ENCODE measurements at regions not wholly inside any gene's neighbourhood (a gene's known extent, or its start where the extent isn't known, plus 50 kb on each side); places are given as distances from the start of the nearest gene placed in this dataset.
A peak's percentile ranks its signal among the peaks of the same experiment; 100 is the strongest.

DNA sequence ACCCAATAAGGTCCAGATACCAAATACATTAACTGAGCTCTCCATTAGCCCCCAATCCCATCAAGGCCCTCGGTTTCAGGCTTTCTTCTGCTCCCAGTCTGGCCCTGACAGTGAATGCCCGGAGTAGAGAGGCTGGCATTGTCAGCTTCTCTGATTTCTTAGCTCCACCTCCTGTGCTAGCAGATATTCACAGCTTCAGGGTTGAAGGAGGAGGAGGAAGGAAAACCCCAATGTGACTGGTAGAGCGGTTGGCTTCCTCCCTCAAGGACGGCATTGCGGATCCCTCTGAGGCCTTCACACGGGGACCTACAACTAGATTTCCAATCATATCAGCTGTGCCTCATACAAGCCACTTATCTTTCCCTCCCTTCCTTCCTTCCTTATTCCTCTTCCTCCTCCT lies 164.1 kb upstream of the SYNDIG1 start:
- Mint-ChIP-seq H3K4me3 (no peak overlapping the region), H3K27me3 (peaks cover 27 to 36% (median 28%) of the 10 kb centered on the region in 3 donors), H3K27ac (no peak overlapping the region), H3K4me1 (no peaks in the 10 kb centered on the region), H3K36me3 (no peaks in the 10 kb centered on the region), H3K9me3 (no peaks in the 10 kb centered on the region)
- no peak for ATAC-seq (ENCODE audit: low read depth in 2 of 2)
- DNase-seq, result no peak

DNA sequence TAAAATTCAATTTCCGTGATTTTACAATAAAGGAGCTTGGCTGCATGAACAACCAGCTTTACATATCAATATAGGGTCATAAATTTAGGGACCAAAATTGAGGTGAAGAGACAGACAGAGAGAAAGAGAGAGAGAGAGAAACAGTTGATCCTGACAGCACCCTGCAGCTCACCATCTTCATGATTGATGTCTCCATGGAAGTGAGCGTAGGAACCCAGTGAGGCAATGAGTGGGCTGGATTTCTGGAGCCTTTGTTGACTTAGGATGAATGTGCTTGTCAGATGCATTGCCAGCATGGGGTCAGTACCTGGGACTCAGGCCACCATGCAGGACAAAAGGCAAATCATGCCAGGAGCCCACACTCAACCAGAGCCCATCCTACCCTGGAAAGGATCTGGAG lies 165.1 kb upstream of the SYNDIG1 start:
- Mint-ChIP-seq H3K4me1 (no peaks in the 10 kb centered on the region), H3K36me3 (no peaks in the 10 kb centered on the region), H3K27me3 (peaks cover 28 to 43% (median 38%) of the 10 kb centered on the region in 3 donors), H3K9me3 (no peaks in the 10 kb centered on the region), H3K4me3 (no peak overlapping the region), H3K27ac (no peak overlapping the region)
- ATAC-seq (ENCODE audit: low read depth in 2 of 2) (no peak), DNase-seq (no peak)

- Mint-ChIP-seq H3K4me1 (no peaks in the 10 kb centered on the region), H3K27me3 (peaks cover 33 to 43% (median 38%) of the 10 kb centered on the region in 3 donors), H3K27ac (no peak overlapping the region), H3K9me3 (no peaks in the 10 kb centered on the region), H3K36me3 (no peaks in the 10 kb centered on the region), H3K4me3 (no peak overlapping the region)
- DNase-seq (no peak), ATAC-seq (ENCODE audit: low read depth in 2 of 2) (no peak)
Measured at GRCh38 chr20:24303393-24304170, 165.8 kb upstream of the SYNDIG1 start.

DNA sequence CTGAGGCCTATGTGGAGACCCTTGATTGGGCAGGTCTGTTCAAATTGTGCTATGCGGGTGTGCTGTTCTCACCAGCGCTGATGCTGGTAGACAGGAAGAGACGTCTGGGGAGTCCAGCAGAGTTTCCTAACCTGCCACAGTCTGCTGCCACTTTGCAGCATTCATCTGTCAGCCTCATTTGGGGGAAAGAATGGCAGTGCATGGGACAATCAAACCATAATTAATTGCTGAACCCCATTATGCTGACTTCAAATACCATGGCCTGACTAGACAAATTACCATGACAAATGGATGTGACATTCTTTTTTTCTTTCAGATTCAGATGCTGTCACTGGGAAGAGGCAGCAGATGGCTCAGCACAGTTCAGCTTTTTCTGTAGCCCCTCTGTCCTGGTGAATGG lies 171.4 kb upstream of the SYNDIG1 start:
- H3K27me3 Mint-ChIP-seq, result peaks cover 28 to 34% (median 28%) of the 10 kb centered on the region in 3 donors
- no peaks in the 10 kb centered on the region for H3K9me3 Mint-ChIP-seq
- DNase-seq (no peak), ATAC-seq (ENCODE audit: low read depth in 2 of 2) (no peak)
- no peaks in the 10 kb centered on the region for H3K36me3 Mint-ChIP-seq
- no peaks in the 10 kb centered on the region for H3K4me1 Mint-ChIP-seq
- H3K4me3 Mint-ChIP-seq, result no peak overlapping the region
- H3K27ac Mint-ChIP-seq, result no peak overlapping the region

DNA sequence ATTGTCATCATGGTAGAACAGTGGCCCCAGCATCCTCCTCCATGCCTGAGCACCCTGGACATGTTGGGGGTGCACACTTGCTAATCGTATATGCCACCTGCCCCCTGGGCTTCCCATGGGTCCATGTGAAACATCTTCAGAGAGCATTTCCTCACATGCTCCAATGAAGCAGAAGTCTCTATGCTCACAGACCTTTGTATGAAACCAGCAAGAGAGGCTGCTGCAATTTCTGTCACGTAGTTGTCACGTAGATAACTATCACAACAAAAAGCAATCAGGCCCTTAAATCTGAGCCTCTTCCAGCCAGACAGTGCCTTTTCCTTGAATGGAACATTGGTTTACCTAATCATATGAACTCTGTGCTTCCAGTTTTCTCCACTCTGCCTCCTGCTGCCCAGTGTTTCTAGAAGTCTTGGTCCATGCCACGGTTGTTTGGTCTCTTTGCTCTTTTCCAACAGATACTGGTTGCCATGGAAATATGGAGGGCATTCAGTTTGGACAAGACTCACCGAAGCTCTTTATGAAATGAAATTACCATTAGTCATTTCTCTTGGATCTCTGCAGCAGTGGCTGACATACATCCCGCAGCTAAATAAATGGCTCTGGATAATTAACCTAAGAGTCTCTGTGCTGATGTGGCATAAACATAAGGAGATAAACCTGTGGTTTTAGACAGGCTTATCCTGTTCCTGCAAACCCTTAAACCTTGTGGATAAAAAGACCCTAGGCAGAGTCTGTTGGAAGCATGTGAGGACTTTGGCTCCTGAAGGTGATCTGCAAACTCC lies 172.8 kb upstream of the SYNDIG1 start:
- peaks cover 0 to 2% (median under 1%) of the 10 kb centered on the region in 3 donors for H3K4me1 Mint-ChIP-seq
- H3K27me3 Mint-ChIP-seq, result peaks cover 19 to 24% (median 22%) of the 10 kb centered on the region in 3 donors
- peak overlapping the region in 1 of 8 donors; percentile 22 for H3K4me3 Mint-ChIP-seq
- H3K36me3 Mint-ChIP-seq, result no peaks in the 10 kb centered on the region
- peak overlapping the region in 2 of 6 donors; percentile 11 to 57 for H3K27ac Mint-ChIP-seq
- H3K9me3 Mint-ChIP-seq, result no peaks in the 10 kb centered on the region
- DNase-seq (no peak), ATAC-seq (ENCODE audit: low read depth in 2 of 2) (no peak)

- no peak overlapping the region for H3K27ac Mint-ChIP-seq
- H3K4me3 Mint-ChIP-seq, result no peak overlapping the region
- peaks cover 4 to 14% (median 8%) of the 10 kb centered on the region in 3 donors for H3K27me3 Mint-ChIP-seq
- ATAC-seq (ENCODE audit: low read depth in 2 of 2) (no peak), DNase-seq (no peak)
- peaks cover 0 to 4% (median 2%) of the 10 kb centered on the region in 7 donors for H3K9me3 Mint-ChIP-seq
- peaks cover 8 to 16% (median 11%) of the 10 kb centered on the region in 3 donors for H3K4me1 Mint-ChIP-seq
- no peaks in the 10 kb centered on the region for H3K36me3 Mint-ChIP-seq
Measured at GRCh38 chr20:24291014-24291413, 178.4 kb upstream of the SYNDIG1 start.

DNA sequence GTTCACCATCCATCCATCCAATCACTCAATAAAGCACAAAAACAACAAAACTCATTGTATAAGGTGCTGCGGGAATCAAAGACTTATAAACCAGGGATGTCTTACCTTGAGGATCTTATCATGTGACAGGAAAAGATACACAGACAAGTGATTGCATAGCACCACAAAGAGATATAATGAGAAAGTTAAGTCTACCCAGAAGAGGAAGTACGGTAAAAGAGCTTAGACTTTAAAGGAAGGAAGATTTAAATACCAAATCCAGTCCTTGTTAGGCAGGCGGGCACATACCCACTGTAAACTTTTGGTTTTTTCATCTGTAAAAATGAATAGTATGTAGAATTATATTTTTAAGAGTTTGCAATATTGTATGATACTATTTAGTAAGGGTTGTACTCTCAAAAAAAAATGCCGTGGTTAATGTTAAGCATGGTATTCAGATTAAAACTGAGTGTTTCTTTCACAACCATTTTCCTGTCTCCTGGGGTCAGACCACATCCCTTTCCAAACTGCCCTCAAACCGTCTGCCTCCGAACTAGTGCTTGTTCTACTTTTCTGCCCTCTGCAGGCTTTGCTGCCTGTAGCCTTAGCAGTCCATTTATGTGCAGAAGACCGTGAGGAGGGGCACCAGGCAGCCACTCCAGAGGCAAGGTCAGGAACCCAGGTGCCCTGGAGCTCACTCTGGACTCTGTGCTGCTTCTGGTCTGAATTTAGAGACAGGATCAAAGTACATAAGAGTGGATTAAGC lies 179.5 kb upstream of the SYNDIG1 start:
- peaks cover 0 to 4% (median 2%) of the 10 kb centered on the region in 7 donors for H3K9me3 Mint-ChIP-seq

DNA sequence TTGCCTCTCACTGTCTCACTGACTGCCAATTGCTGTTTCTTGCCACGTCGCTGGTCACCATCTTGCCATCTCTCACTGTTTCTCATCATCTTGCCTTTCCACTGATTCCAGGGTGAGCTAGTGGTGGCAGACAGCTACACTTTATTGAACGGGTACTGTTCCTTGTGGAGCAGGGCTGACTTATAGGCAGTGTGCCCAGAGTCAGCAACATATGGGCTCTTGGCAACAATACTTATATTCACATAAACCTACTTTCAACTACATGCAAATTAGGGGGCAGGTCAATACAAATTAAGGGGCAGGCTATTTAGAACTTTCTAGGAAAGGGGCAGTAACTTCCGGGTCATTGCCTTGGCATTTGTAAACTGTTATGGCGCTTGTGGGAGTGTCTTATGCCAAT lies 186.2 kb upstream of the SYNDIG1 start:
- no peaks in the 10 kb centered on the region for H3K36me3 Mint-ChIP-seq
- H3K27me3 Mint-ChIP-seq, result peaks cover 3 to 22% (median 16%) of the 10 kb centered on the region in 3 donors
- H3K4me3 Mint-ChIP-seq, result no peak overlapping the region
- no peak for ATAC-seq (ENCODE audit: low read depth in 2 of 2)
- DNase-seq, result no peak
- H3K4me1 Mint-ChIP-seq, result no peaks in the 10 kb centered on the region
- peaks cover 0 to 3% (median 0%) of the 10 kb centered on the region in 7 donors for H3K9me3 Mint-ChIP-seq
- H3K27ac Mint-ChIP-seq, result no peak overlapping the region

More for the DNA sequence above, 179.5 kb upstream of the SYNDIG1 start:
- Mint-ChIP-seq H3K4me1 (peaks cover 8 to 16% (median 11%) of the 10 kb centered on the region in 3 donors), H3K27me3 (peaks cover 0 to 10% (median 8%) of the 10 kb centered on the region in 3 donors), H3K4me3 (peak overlapping the region in 1 of 8 donors; percentile 21), H3K27ac (no peak overlapping the region), H3K36me3 (no peaks in the 10 kb centered on the region)
- no peak for ATAC-seq (ENCODE audit: low read depth in 2 of 2)
- no peak for DNase-seq

- Mint-ChIP-seq H3K9me3 (peaks cover 6 to 16% (median 10%) of the 10 kb centered on the region in 7 donors), H3K36me3 (peaks cover 0 to 14% of the 10 kb centered on the region in 2 donors), H3K27me3 (peaks cover 13 to 29% (median 27%) of the 10 kb centered on the region in 3 donors), H3K4me3 (no peak overlapping the region), H3K4me1 (no peaks in the 10 kb centered on the region), H3K27ac (no peak overlapping the region)
- DNase-seq (no peak), ATAC-seq (ENCODE audit: low read depth in 2 of 2) (no peak)
Measured at GRCh38 chr20:24277196-24277595, 192.2 kb upstream of the SYNDIG1 start.

GRCh38 chr20:24275946-24276705 lies 193.3 kb upstream of the SYNDIG1 start:
- DNase-seq (no peak), ATAC-seq (ENCODE audit: low read depth in 2 of 2) (no peak)
- Mint-ChIP-seq H3K9me3 (peaks cover 6 to 16% (median 10%) of the 10 kb centered on the region in 7 donors), H3K4me1 (no peaks in the 10 kb centered on the region), H3K27me3 (peaks cover 9 to 28% (median 27%) of the 10 kb centered on the region in 3 donors), H3K4me3 (no peak overlapping the region), H3K36me3 (peaks cover 0 to 14% of the 10 kb centered on the region in 2 donors), H3K27ac (no peak overlapping the region)

DNA sequence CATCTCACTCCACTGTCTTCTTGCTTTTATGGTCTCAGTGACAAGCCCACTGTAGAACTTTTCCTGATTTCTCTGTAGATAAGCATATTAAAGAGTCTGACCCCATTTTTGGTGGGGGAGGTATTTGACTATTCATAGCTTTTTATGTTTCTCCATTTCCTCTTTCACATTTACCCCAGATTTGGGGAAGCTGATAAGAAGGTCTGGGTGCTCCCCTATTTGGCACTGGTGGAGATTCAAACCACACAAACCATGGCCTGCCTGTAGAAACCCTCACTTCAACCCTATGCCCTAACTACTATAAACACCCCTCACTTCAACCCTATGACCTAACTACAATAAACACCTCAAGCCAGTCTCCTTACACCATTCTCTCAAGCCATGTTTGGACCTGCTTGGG lies 196.2 kb upstream of the SYNDIG1 start:
- peaks cover 8 to 18% (median 11%) of the 10 kb centered on the region in 7 donors for H3K9me3 Mint-ChIP-seq
- H3K27me3 Mint-ChIP-seq, result peaks cover 9 to 32% (median 27%) of the 10 kb centered on the region in 3 donors
- peaks cover 0 to 14% of the 10 kb centered on the region in 2 donors for H3K36me3 Mint-ChIP-seq
- H3K4me3 Mint-ChIP-seq, result no peak overlapping the region
- no peaks in the 10 kb centered on the region for H3K4me1 Mint-ChIP-seq
- ATAC-seq (ENCODE audit: low read depth in 2 of 2), result no peak
- H3K27ac Mint-ChIP-seq, result peak overlapping the region in 1 of 6 donors; percentile 8
- no peak for DNase-seq

- DNase-seq (no peak), ATAC-seq (ENCODE audit: low read depth in 2 of 2) (no peak)
- Mint-ChIP-seq H3K27me3 (peaks cover 0 to 12% (median 4%) of the 10 kb centered on the region in 3 donors), H3K9me3 (peaks cover 0 to 2% (median 0%) of the 10 kb centered on the region in 7 donors), H3K4me3 (no peak overlapping the region), H3K27ac (no peak overlapping the region), H3K36me3 (no peaks in the 10 kb centered on the region), H3K4me1 (no peaks in the 10 kb centered on the region)
Measured at GRCh38 chr20:24261351-24261750, 208.1 kb upstream of the SYNDIG1 start.
